H9 (cell line): ENCODE measurements at regions not wholly inside any gene's neighbourhood (a gene's known extent, or its start where the extent isn't known, plus 50 kb on each side); places are given as distances from the start of the nearest gene placed in this dataset.

Source experiments
- DNase-seq: peaks from one replicate; pipeline ENCODE4 v3.0.0-alpha.2; 2017
- H2AFZ ChIP-seq: one replicate; pipeline ENCODE4 v1.6.1; 2013; ENCODE audit warnings: mild to moderate bottlenecking, low read length, control low read depth, moderate library complexity
- H2AK5ac ChIP-seq: 2 replicates; pipeline ENCODE4 v1.6.1; 2013; ENCODE audit warnings: low read length, control low read depth, mixed read lengths; ENCODE audit not compliant: insufficient read length
- H2BK120ac ChIP-seq: one replicate; pipeline ENCODE4 v1.6.1; 2013; ENCODE audit warnings: low read depth, mild to moderate bottlenecking, low read length, control low read depth, inconsistent platforms; ENCODE audit not compliant: poor library complexity, severe bottlenecking
- H2BK12ac ChIP-seq: 2 replicates; pipeline ENCODE4 v1.6.1; 2013; ENCODE audit warnings: low read length, control low read depth, mixed read lengths, low read depth; ENCODE audit not compliant: insufficient read length
- H2BK15ac ChIP-seq: 2 replicates; pipeline ENCODE4 v1.6.1; 2013; ENCODE audit warnings: low read depth, low read length, control low read depth
- H2BK20ac ChIP-seq: one replicate; pipeline ENCODE4 v1.6.1; 2013; ENCODE audit warnings: low read depth, mild to moderate bottlenecking, low read length, control low read depth, inconsistent platforms; ENCODE audit not compliant: poor library complexity, severe bottlenecking
- H2BK5ac ChIP-seq: 2 replicates; pipeline ENCODE4 v1.6.1; 2013; ENCODE audit warnings: low read length, control low read depth, mixed read lengths; ENCODE audit not compliant: insufficient read length
- H3K14ac ChIP-seq: 2 replicates; pipeline ENCODE4 v1.6.1; 2013; ENCODE audit warnings: low read length, control low read depth; ENCODE audit not compliant: insufficient read depth
- H3K18ac ChIP-seq: 2 replicates; pipeline ENCODE4 v1.6.1; 2013; ENCODE audit warnings: low read depth, mild to moderate bottlenecking, mixed read lengths, low read length, control low read depth; ENCODE audit not compliant: insufficient read length
- H3K23ac ChIP-seq: 2 replicates; pipeline ENCODE4 v1.6.1; 2013; ENCODE audit warnings: low read length, control low read depth, mixed read lengths, low read depth; ENCODE audit not compliant: insufficient read length
- H3K23me2 ChIP-seq: 2 replicates; pipeline ENCODE4 v1.6.1; 2013; ENCODE audit warnings: low read depth, mild to moderate bottlenecking, mixed read lengths, low read length, control low read depth; ENCODE audit not compliant: insufficient read length, poor library complexity, severe bottlenecking
- H3K27ac ChIP-seq: 2 replicates; pipeline ENCODE4 v1.5.1; 2013; ENCODE audit warnings: low read length, control low read depth, mixed read lengths, low read depth; ENCODE audit not compliant: insufficient read length
- H3K27me3 ChIP-seq: 2 replicates; pipeline ENCODE4 v1.6.1; 2013; ENCODE audit warnings: low read length, control low read depth, inconsistent platforms; ENCODE audit not compliant: insufficient read depth
- H3K4ac ChIP-seq: 2 replicates; pipeline ENCODE4 v1.6.1; 2013; ENCODE audit warnings: low read depth, mild to moderate bottlenecking, control low read depth, inconsistent platforms, low read length, moderate library complexity
- H3K4me1 ChIP-seq: 2 replicates; pipeline ENCODE4 v1.6.1; 2013; ENCODE audit warnings: low read length, control low read depth, inconsistent platforms; ENCODE audit not compliant: insufficient read depth
- H3K4me2 ChIP-seq: 2 replicates; pipeline ENCODE4 v1.6.1; 2013; ENCODE audit warnings: low read length, control low read depth, mixed read lengths; ENCODE audit not compliant: insufficient read length, insufficient read depth
- H3K56ac ChIP-seq: 2 replicates; pipeline ENCODE4 v1.6.1; 2013; ENCODE audit warnings: low read depth, mild to moderate bottlenecking, mixed read lengths, low read length, control low read depth; ENCODE audit not compliant: insufficient read length
- H3K79me1 ChIP-seq: 2 replicates; pipeline ENCODE4 v1.6.1; 2013; ENCODE audit warnings: low read depth, mild to moderate bottlenecking, moderate library complexity, low read length, control low read depth, inconsistent platforms; ENCODE audit not compliant: insufficient read depth, poor library complexity, severe bottlenecking
- H3K79me2 ChIP-seq: 2 replicates; pipeline ENCODE4 v1.6.1; 2013; ENCODE audit warnings: low read length, control low read depth, inconsistent platforms; ENCODE audit not compliant: insufficient read depth
- H3K9ac ChIP-seq: 2 replicates; pipeline ENCODE4 v1.6.1; 2013; ENCODE audit warnings: low read length, control low read depth, mixed read lengths; ENCODE audit not compliant: insufficient read length; ENCODE audit errors: extremely low read depth
- H3K9me3 ChIP-seq: one replicate; pipeline ENCODE4 v1.6.1; 2013; ENCODE audit warnings: low read depth, low read length, inconsistent platforms; ENCODE audit not compliant: control insufficient read depth
- H3T11ph ChIP-seq: one replicate; pipeline ENCODE4 v1.6.1; 2013; ENCODE audit warnings: mild to moderate bottlenecking, low read length, control low read depth, inconsistent platforms
- H4K20me1 ChIP-seq: one replicate; pipeline ENCODE4 v1.6.1; 2013; ENCODE audit not compliant: control insufficient read depth, insufficient read length, insufficient read depth
- H4K5ac ChIP-seq: 2 replicates; pipeline ENCODE4 v1.6.1; 2013; ENCODE audit warnings: low read depth, mild to moderate bottlenecking, mixed read lengths, low read length, control low read depth; ENCODE audit not compliant: insufficient read length
- H4K8ac ChIP-seq: replicated peaks from 2 replicates; pipeline ENCODE4 v1.6.1; 2013; ENCODE audit warnings: low read length, control low read depth, mixed read lengths, low read depth; ENCODE audit not compliant: insufficient read length
- H4K91ac ChIP-seq: 2 replicates; pipeline ENCODE4 v1.6.1; 2013; ENCODE audit warnings: low read depth, mild to moderate bottlenecking, moderate library complexity, mixed read lengths, low read length, control low read depth; ENCODE audit not compliant: insufficient read length
- H3K27ac Mint-ChIP-seq, 3 experiments: 2 replicates in 2 of 3; 3 replicates in 1 of 3; pipeline ENCODE4 v1.8.0; 2020 to 2021; ENCODE audit warnings: mixed read lengths in 3 of 3, mild to moderate bottlenecking in 1 of 3, moderate library complexity in 1 of 3
- H3K27me3 Mint-ChIP-seq: 2 replicates; pipeline ENCODE4 v1.8.0; 2021; ENCODE audit warnings: low read depth, mild to moderate bottlenecking, moderate library complexity, mixed read lengths
- H3K36me3 Mint-ChIP-seq, 3 experiments: 2 replicates in 2 of 3; 3 replicates in 1 of 3; pipeline ENCODE4 v1.8.0; 2020 to 2021; ENCODE audit warnings: low read depth in 3 of 3, mixed read lengths in 3 of 3; ENCODE audit not compliant: insufficient read depth in 1 of 3
- H3K4me1 Mint-ChIP-seq, 2 experiments: 2 replicates each; pipeline ENCODE4 v1.8.0; 2020; ENCODE audit warnings: mixed read lengths in 2 of 2
- H3K4me3 Mint-ChIP-seq, 2 experiments: 2 replicates in 1 of 2; 3 replicates in 1 of 2; pipeline ENCODE4 v1.8.0; 2020 to 2021; ENCODE audit warnings: mild to moderate bottlenecking in 2 of 2, mixed read lengths in 2 of 2, moderate library complexity in 1 of 2
- H3K9me3 Mint-ChIP-seq, 2 experiments: 2 replicates in 1 of 2; 3 replicates in 1 of 2; pipeline ENCODE4 v1.8.0; 2020; ENCODE audit warnings: mild to moderate bottlenecking in 2 of 2, mixed read lengths in 2 of 2, moderate library complexity in 1 of 2
- CTCF ChIP-seq: fragments of 200-600 bp; sonication (generic); conservative IDR thresholded peaks from 3 replicates; pipeline ENCODE4 v1.8.0; 2021; ENCODE audit warnings: antibody characterized with exemption, mild to moderate bottlenecking
- WGBS: extraction: QIAGEN DNeasy Blood & Tissue Kit; methylation state at CpG from one replicate; pipeline ENCODE4 v1.1.7; 2013; ENCODE audit warnings: missing lambda C conversion rate, low lambda C conversion rate, mixed read lengths; ENCODE audit not compliant: insufficient read length; ENCODE audit errors: extremely low coverage; 5-methylcytosine and 5-hydroxymethylcytosine counted together

- no peak overlapping the region for H2BK120ac ChIP-seq
- no peak overlapping the region for H3K4ac ChIP-seq
- H2AFZ ChIP-seq, result no peak overlapping the region
- H3K4me3 Mint-ChIP-seq, result no peak overlapping the region
- peak overlapping the region; percentile 29; the same call in 1 of the 2 replicates for H3K14ac ChIP-seq
- H3K27me3 ChIP-seq, result no peaks in the 10 kb centered on the region
- WGBS, result no CpG with 5 or more reads among the region's 11 CpGs
- H3K79me1 ChIP-seq, result no peaks in the 10 kb centered on the region
- H3K27me3 Mint-ChIP-seq, result peaks cover 9% of the 10 kb centered on the region
- H2BK5ac ChIP-seq, result no peak overlapping the region
- H3K56ac ChIP-seq, result no peak overlapping the region
- no peak overlapping the region for H3T11ph ChIP-seq
- DNase-seq, result no peak
- H3K9me3 Mint-ChIP-seq, result no peaks in the 10 kb centered on the region
- no peak overlapping the region for H2BK20ac ChIP-seq
- no peak for TF ChIP-seq CTCF
- no peak overlapping the region for H4K5ac ChIP-seq
- H3K4me1 ChIP-seq, result peaks cover 6% of the 10 kb centered on the region; the same call in 1 of the 2 replicates
- no peak overlapping the region for H3K27ac ChIP-seq
- no peaks in the 10 kb centered on the region for H3K23me2 ChIP-seq
- H2BK15ac ChIP-seq, result no peak overlapping the region
- no peak overlapping the region for H3K9ac ChIP-seq
- no peaks in the 10 kb centered on the region for H4K20me1 ChIP-seq
- no peak overlapping the region for H3K18ac ChIP-seq
- H3K36me3 Mint-ChIP-seq, result peaks cover 0 to 2% (median 0%) of the 10 kb centered on the region in 3 experiments; a peak in 2 of 7 replicates
- H3K23ac ChIP-seq, result no peak overlapping the region
- H3K4me1 Mint-ChIP-seq, result peaks cover 18 to 34% of the 10 kb centered on the region in 2 experiments
- no peak overlapping the region for H4K91ac ChIP-seq
- no peak overlapping the region for H2BK12ac ChIP-seq
- no peak overlapping the region for H3K4me2 ChIP-seq
- H3K27ac Mint-ChIP-seq, result peak overlapping the region in 1 of 3 experiments; percentile 90; a peak in 1 of 7 replicates
- no peak overlapping the region for H4K8ac ChIP-seq
- no peaks in the 10 kb centered on the region for H3K79me2 ChIP-seq
- H3K9me3 ChIP-seq, result no peaks in the 10 kb centered on the region
- H2AK5ac ChIP-seq, result no peak overlapping the region
Observed at GRCh38 chr1:201731142-201731541, 97.8 kb upstream of the IPO9 start.
